Skeletal muscle satellite cell (primary cell): ENCODE measurements at regions not wholly inside any gene's neighbourhood (a gene's known extent, or its start where the extent isn't known, plus 50 kb on each side); places are given as distances from the start of the nearest gene placed in this dataset.

Experiments
- H3K27me3 ChIP-seq: 2 replicates; pipeline ENCODE4 v1.7.0; 2013; ENCODE audit warnings: low read length; ENCODE audit not compliant: control insufficient read depth, insufficient read depth
- H3K36me3 ChIP-seq: 2 replicates; pipeline ENCODE4 v1.7.0; 2013; ENCODE audit warnings: mild to moderate bottlenecking, control low read depth, low read length; ENCODE audit not compliant: insufficient read depth
- H3K4me1 ChIP-seq: 2 replicates; pipeline ENCODE4 v1.7.0; 2013; ENCODE audit warnings: low read length; ENCODE audit not compliant: control insufficient read depth, insufficient read depth
- H3K4me2 ChIP-seq: 2 replicates; pipeline ENCODE4 v1.7.0; 2013; ENCODE audit warnings: mild to moderate bottlenecking, low read length
- H3K4me3 ChIP-seq: 2 replicates; pipeline ENCODE4 v1.7.0; 2013; ENCODE audit warnings: low read length
- H3K9ac ChIP-seq: 2 replicates; pipeline ENCODE4 v1.7.0; 2013; ENCODE audit warnings: mild to moderate bottlenecking, low read depth, low read length, moderate library complexity
- H3K9me3 ChIP-seq: replicated peaks from 2 replicates; pipeline ENCODE4 v1.7.0; 2013; ENCODE audit warnings: mild to moderate bottlenecking, control low read depth, low read length

DNA sequence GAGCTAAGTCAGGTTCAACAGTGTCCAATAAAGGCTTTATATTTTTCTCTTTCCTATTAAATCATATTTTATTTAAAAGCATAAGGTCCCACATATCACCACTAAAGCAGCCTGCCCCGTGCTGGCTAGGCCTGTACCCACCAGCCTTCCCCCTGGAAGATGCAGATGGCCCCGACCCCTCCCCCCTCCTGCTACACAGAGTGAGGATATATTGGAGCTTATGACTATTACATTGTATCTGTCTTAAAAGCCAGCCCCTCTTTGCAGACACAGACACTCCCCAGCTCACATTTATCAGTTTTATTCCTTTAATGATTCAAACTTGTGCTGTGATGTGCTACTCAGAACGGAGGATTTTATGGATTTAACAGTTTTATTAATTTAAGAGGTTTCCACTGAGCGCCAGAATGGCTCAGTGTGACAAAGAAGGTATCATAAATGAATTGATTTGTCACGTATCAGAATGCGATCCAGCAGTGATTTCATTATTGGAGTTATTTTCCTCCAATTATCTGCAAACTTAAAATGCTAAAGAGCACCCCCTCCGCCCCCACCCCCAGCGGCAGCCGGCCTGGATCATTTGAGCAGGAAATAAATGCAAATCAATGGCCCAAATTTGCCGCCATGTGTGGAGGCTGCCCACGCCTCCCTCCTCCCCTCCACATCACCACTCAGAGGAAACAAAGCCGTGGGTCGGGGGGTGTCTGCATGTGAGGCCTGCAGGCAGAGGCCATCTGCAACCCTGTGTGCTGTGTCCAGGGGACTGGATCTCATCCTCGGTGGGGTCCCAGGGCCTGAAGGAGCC is 72.6 kb upstream of the ZMIZ1 start:
- no peaks in the 10 kb centered on the region for H3K4me1 ChIP-seq

DNA sequence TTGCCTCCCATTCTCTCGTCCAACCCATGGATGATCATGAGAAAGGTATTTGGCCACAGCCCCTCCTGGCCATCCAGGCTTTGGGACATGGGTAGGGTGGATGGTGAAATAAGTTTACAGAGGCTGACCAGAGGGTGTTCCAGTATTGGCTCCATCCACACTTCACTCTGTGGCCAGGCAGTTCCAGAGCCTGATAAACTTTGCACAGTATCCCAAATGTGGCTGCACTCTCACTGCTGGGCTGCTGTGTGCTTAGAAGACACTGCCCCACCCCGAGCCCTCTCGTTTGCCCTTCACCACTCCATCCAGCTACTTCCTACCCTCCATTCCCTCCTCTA is 72.0 kb upstream of the ZMIZ1 start:
- no peak overlapping the region for H3K9ac ChIP-seq
- no peak overlapping the region for H3K4me3 ChIP-seq
- H3K9me3 ChIP-seq, result no peaks in the 10 kb centered on the region
- H3K36me3 ChIP-seq, result no peaks in the 10 kb centered on the region
- H3K4me2 ChIP-seq, result no peak overlapping the region
- H3K27me3 ChIP-seq, result peaks cover 62% of the 10 kb centered on the region
- H3K4me1 ChIP-seq, result no peaks in the 10 kb centered on the region

More for the DNA sequence above, 72.6 kb upstream of the ZMIZ1 start:
- H3K36me3 ChIP-seq, result no peaks in the 10 kb centered on the region
- H3K4me3 ChIP-seq, result no peak overlapping the region
- no peak overlapping the region for H3K9ac ChIP-seq
- H3K4me2 ChIP-seq, result no peak overlapping the region
- H3K9me3 ChIP-seq, result no peaks in the 10 kb centered on the region
- peaks cover 60% of the 10 kb centered on the region for H3K27me3 ChIP-seq

DNA sequence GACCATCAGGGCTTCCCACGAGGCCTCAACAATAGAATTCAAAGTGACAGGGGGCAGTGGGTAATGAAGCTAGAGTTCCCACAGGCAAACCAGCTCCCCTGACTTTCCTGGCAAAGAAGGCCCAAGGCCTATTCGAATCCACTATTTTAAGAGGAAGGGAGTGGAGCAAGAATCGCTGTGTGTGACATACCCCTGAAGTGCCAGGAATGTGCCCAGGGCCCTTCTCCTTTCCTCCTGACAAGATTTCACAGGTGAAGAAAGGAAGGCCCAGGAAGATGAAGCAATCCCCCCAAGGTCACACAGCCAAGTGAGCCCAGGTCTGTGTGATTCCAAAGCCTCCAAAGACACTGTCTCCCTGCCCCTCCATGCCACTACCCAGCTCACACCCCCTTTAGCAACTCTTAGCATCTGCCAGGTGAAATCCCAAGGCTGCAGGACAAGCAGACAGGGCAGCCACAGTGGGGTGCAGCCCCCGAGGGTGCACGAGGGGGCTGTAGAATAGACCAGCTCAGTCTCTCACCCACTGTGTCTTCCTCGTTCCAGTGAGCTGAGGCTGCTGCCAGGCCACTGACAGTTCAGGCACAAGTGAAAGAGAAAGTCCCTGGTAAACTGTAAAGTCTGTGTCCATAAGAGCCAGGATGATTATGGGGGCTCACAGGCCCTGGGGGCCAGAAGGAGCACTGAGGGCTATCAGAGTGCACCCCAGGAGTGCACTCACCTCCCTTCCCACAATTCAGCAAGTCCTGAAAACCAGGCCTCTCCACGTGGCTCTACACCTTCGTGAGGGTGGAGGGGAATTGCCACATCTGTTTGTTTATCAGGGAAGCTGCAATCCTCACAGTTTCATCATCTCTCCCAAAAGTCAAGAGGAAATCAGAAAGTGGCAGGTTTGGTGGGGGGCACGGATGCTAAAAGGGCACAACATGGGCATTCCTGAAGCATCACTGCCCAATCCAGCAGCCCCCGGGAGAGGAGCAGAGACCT is 70.8 kb upstream of the ZMIZ1 start:
- Histone ChIP-seq H3K27me3 (peaks cover 66% of the 10 kb centered on the region), H3K4me2 (no peak overlapping the region), H3K9me3 (no peaks in the 10 kb centered on the region), H3K4me1 (no peaks in the 10 kb centered on the region), H3K9ac (no peak overlapping the region), H3K36me3 (no peaks in the 10 kb centered on the region), H3K4me3 (no peak overlapping the region)

DNA sequence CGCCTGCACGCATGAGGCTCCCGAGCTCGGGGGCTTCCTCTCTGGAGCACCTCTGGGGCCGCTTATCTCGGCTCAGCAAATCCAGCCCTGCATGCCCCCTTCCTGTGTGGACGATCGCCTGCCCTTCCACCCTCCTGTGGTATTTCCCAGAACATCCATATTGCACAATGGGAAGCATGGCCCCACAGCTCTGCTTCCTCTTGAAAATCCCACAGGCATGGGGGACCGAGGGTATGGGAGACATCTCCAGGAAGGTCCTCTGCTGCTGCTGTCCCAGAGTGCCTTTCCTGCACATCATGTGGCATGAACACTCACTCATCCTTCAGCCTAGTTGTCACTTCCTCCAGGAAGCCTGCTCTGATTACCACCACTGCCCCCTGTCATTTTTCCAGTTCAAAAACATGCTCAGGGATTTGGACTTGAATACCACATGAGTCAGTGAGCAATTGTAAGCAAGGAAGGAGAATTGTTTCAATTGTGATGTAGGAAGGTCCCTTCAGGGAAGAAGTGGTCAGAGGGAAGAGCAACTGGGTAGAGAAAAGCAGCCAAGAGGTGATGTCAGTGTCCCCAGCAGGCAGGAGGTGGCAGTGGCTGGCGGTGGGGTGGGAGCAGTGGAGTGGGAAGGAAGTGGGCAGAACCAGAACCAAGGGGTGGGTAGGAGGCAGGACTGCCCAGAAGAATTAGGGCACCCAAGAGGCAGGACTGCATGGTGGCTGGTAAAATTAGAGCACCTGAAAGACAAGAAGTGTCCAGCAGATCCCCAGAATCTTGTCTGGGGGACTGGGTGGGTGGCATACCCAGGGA is 67.5 kb upstream of the ZMIZ1 start:
- no peaks in the 10 kb centered on the region for H3K9me3 ChIP-seq
- no peak overlapping the region for H3K9ac ChIP-seq
- H3K4me1 ChIP-seq, result peaks cover 13% of the 10 kb centered on the region
- H3K36me3 ChIP-seq, result no peaks in the 10 kb centered on the region
- H3K4me3 ChIP-seq, result no peak overlapping the region
- H3K4me2 ChIP-seq, result no peak overlapping the region
- H3K27me3 ChIP-seq, result peaks cover 70% of the 10 kb centered on the region

DNA sequence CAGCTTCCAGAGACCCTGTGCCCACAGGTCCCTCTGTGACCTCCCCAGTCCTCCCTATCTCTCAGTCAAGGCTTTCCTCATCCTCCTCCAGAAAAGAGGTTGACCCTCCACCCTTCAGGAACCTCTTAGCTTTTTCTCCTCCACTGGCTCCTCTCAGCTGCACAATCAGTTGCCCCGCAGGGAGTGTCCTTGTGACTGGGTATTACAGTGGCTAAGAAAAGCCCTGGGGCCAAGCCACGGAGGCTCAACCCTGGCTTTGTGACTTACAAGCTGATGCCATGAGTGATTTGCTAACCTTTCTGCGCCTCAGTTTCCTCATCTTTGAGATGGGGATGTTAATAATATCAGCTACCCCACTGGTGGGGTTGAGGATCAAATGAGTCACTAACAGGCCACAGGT is 66.4 kb upstream of the ZMIZ1 start:
- Histone ChIP-seq H3K9me3 (no peaks in the 10 kb centered on the region), H3K27me3 (peaks cover 73% of the 10 kb centered on the region), H3K4me3 (no peak overlapping the region), H3K4me1 (peaks cover 13% of the 10 kb centered on the region), H3K4me2 (no peak overlapping the region), H3K36me3 (no peaks in the 10 kb centered on the region), H3K9ac (no peak overlapping the region)

DNA sequence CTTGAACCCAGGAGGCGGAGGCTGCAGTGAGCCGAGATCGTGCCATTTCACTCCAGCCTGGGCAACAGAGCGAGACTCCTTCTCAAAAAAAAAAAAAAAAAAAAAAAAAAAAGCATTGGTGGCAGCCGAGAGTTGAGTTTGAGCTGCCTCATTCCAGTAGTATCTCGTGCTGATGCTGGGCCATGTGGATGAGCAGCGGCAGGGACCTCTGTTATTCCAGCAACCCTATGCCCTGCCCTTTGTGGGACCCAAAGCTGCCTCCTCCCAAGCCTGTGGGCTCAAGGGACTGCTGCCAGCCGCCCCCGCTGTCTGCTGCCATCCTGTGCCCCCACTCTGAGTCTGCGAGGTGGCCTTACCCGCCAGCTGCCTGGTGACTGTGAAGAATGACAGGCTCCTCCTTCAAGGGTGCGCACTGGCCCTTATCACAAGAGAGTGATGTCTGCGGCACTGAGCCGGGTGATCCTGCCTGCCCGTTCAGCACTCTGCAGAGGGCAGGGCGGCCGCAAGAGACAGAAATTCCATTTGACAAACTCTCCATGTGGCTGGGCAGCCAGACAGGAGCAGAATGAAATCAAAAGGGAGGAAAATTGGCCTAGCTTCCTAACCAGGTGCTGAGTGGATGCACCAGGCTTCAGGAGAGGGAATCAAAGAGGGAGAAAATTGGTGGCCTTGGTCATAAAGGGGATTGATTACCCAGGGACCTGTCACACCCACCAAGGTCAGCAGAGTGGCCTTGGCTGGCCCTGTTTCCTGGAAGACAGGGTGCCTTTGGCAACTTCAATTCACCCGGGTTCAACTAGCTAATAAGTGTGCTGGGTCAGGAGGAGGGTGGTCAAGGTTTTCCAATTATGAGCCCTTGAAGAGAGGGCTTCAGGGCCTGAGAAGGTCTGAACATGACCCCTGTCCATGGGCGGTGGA is 65.3 kb upstream of the ZMIZ1 start:
- Histone ChIP-seq H3K4me2 (no peak overlapping the region), H3K36me3 (no peaks in the 10 kb centered on the region), H3K27me3 (peaks cover 76% of the 10 kb centered on the region), H3K4me3 (no peak overlapping the region), H3K4me1 (peaks cover 13% of the 10 kb centered on the region), H3K9ac (no peak overlapping the region), H3K9me3 (no peaks in the 10 kb centered on the region)

DNA sequence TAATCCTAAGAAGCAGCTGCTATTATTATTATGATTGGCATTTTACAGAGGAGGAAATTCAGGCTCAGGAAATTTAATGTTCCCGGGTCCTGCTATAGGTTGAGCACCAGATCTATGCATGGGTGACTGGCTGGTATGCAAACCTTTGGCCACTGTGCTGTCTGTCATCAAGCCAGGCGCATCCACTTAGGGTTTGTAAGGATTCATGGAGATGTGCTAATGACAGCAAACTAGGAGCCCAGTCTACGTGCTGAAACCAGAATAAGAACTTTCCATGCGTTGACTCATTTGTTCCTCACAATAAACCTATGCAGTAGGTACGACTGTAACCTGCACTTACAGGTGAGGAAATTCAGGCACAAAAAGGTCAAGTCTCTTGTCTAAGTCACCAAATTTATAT is 64.5 kb upstream of the ZMIZ1 start:
- Histone ChIP-seq H3K9ac (no peak overlapping the region), H3K36me3 (no peaks in the 10 kb centered on the region), H3K4me3 (no peak overlapping the region), H3K9me3 (no peaks in the 10 kb centered on the region), H3K4me1 (peaks cover 13% of the 10 kb centered on the region), H3K27me3 (peaks cover 71% of the 10 kb centered on the region), H3K4me2 (no peak overlapping the region)

DNA sequence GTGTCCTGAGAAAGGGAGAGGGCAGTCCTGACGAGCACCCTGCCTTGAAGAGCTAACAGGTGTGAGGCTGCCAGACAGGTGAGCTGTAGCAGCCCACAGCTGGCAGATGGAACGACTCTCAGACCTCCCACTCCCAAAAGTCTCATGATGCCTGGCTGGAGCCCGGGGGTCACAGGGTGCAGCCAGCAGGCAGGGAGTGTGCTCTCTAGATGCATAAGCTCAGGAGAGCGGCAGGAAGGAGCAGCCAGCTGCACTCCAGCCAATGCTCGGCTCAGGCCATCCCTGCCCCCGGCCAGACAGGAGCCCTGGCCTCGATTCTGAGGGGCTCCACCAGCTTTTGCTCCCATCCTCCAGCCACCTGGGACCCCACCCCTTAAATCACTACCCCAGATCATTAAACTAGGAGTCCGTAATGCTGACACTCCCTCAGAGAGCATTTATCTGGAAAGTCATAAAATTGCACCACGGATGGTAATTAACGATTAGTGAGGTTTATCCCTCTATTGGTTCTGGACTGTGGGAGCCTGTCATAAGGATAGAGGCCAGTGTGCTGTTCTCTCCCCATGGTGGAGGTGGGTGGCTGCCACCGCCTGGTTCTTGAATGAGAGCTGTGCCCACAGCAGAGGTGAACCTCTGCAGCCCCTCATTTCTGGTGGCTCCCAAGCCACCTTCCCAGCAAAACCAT is 63.5 kb upstream of the ZMIZ1 start:
- Histone ChIP-seq H3K27me3 (peaks cover 65% of the 10 kb centered on the region), H3K9me3 (no peaks in the 10 kb centered on the region), H3K36me3 (no peaks in the 10 kb centered on the region), H3K9ac (no peak overlapping the region), H3K4me2 (no peak overlapping the region), H3K4me1 (peaks cover 13% of the 10 kb centered on the region), H3K4me3 (no peak overlapping the region)

DNA sequence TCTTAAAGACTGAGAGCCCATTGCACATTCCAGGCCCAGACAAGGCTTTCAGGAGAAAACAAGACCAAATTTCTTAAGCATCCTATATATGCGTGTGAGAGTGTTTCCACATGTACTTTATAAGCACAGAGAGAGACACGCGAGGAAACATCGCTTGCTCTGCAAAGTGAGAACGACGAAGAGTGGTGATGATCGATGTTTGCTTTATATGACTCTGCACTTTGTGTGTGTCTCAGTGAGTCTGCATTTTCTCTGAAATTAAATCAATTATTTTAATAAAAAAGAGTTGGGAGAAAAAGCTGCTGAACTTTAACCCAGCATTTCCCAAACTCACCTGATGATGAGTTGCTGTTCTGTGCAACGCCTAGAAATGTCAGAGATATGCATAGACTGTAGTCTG is 61.7 kb upstream of the ZMIZ1 start:
- Histone ChIP-seq H3K9me3 (no peaks in the 10 kb centered on the region), H3K9ac (no peak overlapping the region), H3K27me3 (peaks cover 75% of the 10 kb centered on the region), H3K4me3 (no peak overlapping the region), H3K4me1 (peaks cover 13% of the 10 kb centered on the region), H3K36me3 (no peaks in the 10 kb centered on the region), H3K4me2 (no peak overlapping the region)
